ENCODE measurements at regions not wholly inside any gene's neighbourhood (a gene's known extent, or its start where the extent isn't known, plus 50 kb on each side); places are given as distances from the start of the nearest gene placed in this dataset.

DNA sequence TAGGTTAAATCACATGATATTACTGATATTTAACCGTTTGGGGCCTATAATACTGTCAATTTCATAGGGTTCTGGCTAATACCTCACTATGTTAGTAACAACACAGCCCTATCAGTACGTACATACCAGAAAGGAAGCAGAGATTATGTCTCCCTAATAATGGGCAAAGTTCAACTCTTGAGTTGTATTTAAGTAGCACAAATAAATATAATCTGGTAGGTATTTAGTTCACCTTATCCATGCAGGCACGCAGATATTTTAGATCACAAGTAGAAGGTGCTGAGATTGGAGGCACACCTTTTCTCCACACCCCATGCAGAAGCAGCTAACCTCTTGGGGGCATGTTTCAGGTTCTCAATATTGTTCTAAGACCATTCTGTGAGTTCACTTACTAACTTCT, 118.9 kb downstream of the IRS1 start:
- no peak for DNase-seq (ENCODE audit: low read depth in 2 of 3, low spot score in 2 of 3)

DNA sequence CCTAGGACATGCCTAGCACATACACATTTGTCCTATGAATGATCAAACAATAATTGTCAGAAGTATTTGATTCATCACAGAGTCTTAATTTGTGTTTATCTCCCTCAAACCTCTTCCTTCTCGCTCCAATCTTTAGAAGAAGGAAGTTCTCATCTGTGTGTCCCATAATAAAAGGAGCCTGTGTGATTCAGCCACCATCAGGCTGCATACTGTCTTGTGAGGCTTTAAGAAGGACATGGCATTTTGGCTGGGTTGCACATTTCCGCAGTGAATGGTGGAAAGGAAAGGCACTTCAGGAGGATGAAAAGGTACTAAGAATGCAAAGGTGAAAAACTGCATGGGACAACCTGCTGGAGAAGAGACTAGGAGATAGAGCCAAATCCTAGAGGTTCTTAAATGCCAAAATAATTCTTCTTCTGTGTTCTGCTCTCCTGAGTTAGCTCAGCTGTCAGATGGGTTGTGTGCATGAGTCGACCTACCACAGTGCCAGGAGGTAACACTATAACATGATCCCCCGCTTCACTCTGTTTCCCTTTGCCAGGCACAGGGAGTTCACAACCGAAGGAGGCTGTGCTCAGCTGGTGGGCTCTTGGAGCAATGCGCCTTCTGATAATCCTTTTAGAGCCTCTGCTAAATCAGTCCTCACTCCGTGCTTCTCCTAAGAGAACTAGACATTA, 120.1 kb downstream of the IRS1 start:
- no peak for DNase-seq (ENCODE audit: low read depth in 2 of 3, low spot score in 2 of 3)

DNA sequence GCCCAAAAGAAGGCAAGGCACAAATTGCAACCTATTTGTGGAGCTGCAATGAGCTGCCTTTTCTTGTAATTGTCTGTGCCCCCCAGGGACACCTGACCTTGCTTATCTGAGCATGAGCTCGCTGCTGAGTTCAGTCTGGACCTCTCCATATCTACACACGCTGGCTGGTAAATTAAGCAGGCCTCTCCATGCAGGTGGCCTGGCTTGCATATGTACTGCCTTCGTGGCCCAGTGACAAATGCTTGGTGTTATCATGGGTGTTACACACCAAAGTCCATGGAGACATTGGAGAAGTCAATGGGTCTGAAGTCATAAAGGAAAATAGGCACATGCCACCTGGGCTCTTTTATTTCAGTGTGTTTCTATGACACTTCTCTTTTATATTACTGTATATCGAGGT, 121.2 kb downstream of the IRS1 start:
- no peak for DNase-seq (ENCODE audit: low read depth in 2 of 3, low spot score in 2 of 3)

DNA sequence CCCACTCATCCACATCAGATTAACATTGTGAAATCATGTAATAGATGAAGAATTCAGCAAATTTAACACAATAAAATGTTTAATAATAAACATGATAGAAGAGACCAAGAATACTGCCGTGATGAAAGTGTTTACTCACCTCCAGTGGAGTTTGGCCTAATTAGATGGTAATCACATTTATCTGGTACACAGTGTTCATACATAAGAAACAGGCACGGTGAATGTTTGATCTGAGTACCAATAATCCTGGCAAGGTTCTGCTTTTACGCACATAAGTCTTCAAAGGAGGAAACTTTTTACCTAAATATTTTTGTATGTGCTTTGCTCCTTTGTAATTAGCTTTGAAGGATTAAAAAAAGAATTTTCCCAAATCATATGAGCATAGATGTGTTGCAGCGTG, 122.5 kb downstream of the IRS1 start:
- DNase-seq (ENCODE audit: low read depth in 2 of 3, low spot score in 2 of 3) = no peak

DNA sequence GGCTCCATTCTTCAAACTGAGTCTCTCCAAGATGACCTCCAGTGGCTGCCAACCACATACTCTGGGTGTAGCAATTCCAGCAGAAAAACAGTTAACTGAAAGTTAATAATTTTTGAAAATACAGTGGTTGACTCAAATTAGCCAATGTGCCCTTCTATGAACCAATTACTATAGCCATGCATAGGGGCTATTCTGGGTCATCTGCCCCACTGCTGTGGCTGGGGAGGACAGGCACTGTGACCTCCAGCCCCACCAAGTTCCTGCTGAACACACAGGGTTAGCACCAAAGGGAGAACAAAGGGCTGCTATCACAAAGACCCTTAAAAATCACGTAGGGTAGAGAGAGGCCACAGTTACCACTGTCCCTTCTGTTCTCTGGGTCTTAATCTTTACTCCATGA, 123.0 kb downstream of the IRS1 start:
- no peak for DNase-seq (ENCODE audit: low read depth in 2 of 3, low spot score in 2 of 3)

DNA sequence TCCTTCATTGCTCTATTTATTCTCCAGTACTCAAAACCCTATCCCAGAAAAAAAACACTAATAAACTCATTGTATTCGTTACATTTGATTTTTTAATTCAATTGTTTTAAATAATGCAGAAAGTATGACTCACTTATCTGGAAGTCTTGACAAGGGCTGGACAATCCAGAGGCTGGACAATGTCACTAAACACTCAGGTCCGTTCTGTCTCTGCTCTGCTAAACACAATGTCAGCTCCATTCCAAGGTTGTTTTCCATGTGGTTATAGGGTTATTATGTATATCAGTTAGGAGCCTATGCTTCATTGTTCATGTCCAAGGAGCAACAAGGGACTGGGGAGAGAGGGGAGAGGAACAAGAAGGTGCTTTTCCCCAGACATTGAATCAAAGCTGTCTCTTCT, 125.5 kb downstream of the IRS1 start:
- DNase-seq (ENCODE audit: low read depth in 2 of 3, low spot score in 2 of 3) = no peak

DNA sequence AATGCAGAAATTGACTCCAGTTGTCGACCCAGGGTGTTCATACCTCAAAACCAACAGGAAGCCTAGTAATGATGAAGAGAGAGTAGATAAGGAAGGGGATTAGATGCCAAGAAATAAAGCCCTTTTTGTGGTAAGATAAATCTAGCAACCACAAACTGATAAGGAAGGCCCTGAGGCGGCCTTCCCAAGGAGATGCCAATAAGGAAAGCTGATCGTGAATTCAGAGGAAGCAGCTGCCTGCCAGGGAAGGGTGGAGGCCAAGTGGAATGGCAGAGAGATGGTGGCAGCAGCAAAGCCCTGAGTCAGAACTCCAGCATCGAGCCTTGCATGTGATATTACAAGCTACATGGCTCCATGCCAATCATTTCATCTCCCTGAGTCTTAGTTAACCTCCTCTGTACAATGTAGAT, 126.3 kb downstream of the IRS1 start:
- no peak for DNase-seq (ENCODE audit: low read depth in 2 of 3, low spot score in 2 of 3)

DNA sequence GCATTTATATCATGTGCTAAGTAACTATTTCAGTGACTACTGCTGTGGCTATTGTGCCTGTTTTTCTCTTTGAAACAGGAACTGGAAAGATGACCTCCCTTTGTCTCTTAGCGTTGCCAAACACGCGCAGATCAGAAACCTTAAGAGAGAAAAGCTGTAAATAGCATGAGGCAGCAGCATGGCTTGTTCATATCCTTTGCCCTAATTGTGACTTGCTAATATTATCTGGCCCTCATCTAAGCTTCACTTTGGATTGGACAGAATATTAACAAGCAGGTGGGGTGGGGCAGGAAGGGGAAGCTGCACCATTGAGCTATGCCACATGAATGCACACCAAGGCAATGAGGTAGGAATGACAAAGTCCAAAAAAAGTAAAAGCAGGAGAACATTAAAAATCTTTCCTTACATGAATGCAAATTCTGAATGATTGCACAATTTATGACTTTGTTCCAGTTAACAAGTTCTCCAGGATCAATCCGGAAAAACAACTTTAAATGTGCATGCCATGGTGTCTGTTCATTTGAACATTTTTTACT, 128.4 kb downstream of the IRS1 start:
- no peak for DNase-seq (ENCODE audit: low read depth in 2 of 3, low spot score in 2 of 3)

DNA sequence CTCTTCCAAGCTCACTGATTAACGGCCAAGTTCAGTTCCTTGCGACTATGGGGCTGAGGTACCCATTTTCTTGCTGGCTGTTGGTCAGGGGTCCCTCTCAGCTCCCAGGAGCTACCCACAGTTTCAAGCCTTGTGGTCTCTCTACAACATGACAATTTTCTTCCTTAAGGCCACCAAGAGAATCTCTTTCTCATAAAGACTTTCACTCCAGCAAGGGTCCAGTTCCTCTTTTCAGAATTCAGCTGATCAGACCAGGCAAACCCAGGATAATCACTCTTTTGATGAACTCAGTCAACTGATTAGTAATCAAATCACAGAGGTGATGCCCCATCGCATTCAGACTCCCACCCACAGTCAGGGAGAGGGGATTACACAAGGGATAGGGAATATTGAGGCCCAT, 129.7 kb downstream of the IRS1 start:
- no peak for DNase-seq (ENCODE audit: low read depth in 2 of 3, low spot score in 2 of 3)

DNA sequence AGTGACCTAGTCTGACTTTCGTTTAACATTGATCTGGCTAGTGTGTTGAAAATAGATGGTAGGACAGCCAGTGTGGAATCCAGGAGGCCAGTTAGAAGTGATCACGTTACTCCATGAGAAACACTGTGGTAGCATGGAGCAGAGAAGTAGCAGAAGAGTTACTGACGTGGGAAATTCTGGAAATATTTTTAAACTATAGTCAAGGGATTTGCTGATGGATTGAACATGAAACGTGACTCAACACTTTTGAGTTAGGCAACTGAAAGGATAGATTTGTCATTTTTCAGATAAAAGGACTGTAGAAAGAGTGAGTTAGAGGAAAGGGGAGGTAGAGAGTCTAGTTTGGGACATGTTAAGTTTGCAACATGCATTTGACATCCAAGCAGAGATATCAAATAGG, 130.4 kb downstream of the IRS1 start:
- no peak for DNase-seq (ENCODE audit: low read depth in 2 of 3, low spot score in 2 of 3)

DNA sequence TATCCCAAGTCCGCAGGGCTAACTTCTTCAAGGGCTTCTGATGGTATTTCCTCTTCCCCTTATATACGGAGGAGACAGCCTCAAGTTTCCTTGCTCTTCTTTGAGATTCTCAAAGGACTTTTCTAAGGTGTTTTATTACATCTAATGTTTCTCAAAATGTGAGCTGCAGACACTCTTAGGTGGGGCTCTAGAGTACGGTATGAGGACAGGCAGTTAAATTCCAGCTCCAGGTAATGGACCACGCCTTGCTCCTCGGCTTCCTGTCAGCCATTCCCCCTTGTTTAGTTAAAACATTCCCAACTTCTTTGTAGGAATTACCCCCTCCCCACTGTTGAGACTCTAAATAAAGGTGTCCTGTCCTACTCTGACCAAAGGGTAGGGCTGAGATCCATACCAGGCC, 131.9 kb downstream of the IRS1 start:
- no peak for DNase-seq (ENCODE audit: low read depth in 2 of 3, low spot score in 2 of 3)

DNA sequence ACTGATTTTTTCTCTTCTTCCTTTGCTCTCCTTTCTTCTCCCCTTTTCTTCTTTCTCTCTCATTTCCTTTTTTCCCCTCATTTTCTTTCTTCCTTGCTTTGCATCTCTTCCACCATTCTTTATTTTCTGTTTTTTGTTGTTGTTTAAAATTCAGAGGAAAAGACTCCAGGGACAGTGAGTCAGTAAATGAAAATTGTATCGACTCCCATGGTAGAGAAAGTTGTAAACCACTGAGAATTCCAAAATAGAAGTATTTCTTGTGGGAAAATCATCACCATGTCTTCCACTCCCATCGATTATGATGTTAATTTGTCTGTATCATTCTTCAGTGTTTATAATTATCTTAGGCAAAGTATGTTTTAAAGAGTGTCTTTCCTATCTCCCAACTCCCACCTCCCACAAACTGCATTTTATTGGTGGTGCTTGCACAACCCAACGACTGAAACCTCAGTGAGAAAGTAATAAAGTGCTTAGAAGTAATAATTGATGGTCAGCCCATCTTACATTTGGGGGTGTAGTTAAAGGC, 134.3 kb downstream of the IRS1 start:
- DNase-seq (ENCODE audit: low read depth in 2 of 3, low spot score in 2 of 3) = no peak

DNA sequence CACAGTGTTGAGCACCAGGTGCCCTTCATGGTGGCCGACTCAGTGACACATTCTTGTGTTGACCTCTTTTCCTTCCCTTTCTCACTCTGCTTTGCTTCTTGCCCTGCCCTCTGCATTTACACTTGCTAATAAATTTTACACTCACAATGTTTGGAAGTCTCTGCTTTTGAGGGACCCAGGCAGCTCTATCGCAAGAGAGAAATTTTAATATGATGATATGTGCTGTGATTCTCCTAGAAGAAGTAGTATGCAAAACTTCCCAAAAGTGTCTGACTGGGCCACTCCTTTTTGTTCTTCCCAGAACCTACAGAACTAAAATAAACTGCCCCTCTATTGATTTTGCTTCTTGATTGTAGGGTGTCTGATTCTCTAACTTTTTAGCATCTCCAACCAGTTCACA, 135.0 kb downstream of the IRS1 start:
- DNase-seq (ENCODE audit: low read depth in 2 of 3, low spot score in 2 of 3) = no peak

DNA sequence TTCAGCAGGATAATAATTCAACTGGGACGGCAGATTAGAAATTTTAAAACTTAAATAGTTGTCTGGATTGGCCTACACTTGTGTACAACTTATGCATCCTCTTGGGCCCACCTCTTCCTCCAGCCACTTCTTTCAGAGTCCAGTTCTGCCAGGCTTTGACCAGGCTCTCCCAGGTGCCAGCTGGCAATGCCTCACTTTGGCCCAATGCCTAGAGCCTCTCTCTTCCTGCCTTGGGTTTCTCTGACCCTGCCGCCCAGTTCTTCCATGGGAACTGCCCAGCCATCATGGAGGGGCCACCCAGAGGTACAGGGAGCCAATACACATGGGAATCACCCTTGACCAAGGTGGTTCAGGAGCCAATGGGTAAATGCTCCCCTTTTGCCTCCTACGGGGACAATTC, 135.5 kb downstream of the IRS1 start:
- DNase-seq (ENCODE audit: low read depth in 2 of 3, low spot score in 2 of 3) = no peak

DNA sequence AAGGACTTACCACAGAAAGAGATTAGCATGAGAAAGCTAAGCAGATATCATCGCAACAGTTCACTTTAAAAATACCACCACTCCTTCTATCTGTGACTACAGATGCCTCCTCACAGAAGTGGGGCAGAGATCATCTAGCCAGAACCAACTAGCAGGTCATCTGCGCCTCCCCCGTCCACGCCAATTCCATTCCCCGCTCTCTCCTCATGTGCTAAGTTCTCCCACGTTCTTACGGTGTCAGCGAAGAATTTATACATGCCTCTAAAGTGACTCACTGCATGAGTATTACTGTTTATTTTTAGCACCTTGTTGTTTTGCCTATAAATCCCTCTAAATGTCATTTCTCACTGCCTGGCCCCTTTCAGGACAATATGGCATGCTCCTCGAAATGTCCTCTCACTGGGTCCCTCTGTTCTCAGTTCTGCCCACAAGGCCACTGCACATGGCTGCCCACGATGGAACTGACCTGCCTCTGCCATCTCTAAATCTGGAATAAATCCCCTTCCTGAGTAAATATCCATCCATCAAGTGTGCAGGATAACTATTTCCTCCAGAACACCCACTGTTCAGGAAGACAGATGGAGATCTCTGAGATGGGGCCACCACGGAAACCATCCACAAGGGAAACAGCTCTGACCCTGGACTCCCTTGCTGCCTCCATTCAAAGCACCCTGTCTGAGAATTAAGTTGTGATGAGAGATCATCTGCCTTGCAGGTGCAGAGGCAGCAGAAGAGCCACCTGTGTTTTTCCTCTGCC, 137.7 kb downstream of the IRS1 start:
- no peak for DNase-seq (ENCODE audit: low read depth in 2 of 3, low spot score in 2 of 3)

DNA sequence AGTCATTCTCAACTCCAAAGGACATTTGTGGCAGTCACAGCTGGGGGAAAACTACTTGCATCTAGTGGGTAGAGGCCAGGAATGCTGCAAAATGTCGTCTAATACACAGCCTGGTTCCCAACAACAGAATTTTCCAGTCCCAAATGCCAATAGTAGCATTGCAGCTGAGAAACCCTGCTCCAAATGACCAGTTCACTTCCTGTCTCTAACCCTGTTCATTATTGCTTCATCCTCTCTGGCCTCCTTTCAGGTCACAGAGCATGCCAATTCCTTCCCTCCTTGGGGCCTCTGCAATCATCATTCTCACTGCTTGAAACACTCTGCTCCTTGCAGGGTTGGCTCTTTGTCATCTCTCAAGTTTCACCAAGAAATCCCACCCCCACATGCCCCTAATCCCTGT, 139.1 kb downstream of the IRS1 start:
- no peak for DNase-seq (ENCODE audit: low read depth in 2 of 3, low spot score in 2 of 3)

DNA sequence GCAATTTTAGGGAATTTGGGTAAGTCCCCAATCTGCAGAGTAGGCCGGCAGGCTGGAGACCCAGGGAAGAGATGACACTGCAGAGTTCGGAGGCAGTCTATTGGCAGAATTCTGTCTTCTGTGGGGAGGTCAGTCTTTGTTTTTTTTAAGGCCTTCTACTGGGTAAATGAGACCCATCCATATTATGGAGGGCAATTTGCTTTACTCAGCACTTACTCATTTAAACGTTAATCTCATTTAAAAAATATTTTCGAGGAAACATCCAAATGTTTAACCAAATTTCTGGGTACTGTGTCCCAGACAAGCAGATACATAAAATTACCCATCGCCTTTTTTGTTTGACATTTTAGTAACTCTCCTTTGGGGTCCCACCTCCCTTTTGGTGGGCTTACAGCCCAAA, 139.5 kb downstream of the IRS1 start:
- no peak for DNase-seq (ENCODE audit: low read depth in 2 of 3, low spot score in 2 of 3)

DNA sequence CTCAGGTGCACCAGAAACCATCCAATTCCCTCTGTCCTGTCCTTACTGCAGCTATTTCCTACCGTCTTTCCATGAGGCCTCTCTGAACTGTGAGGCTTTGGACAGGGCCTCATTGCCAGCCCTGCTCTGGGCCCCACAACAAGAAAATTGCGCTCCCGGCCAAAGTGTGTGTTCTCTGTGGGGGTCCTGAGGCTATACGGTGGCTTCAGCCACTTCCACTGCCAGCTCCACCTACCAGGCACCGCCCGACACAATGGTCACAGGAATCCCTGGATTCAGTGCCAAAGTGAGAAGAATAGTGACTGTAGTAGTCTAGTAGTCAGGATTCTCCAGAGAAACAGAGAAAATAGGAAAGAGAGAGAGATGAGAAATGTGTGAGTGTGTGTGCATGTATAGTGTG, 140.2 kb downstream of the IRS1 start:
- DNase-seq (ENCODE audit: low read depth in 2 of 3, low spot score in 2 of 3) = no peak

DNA sequence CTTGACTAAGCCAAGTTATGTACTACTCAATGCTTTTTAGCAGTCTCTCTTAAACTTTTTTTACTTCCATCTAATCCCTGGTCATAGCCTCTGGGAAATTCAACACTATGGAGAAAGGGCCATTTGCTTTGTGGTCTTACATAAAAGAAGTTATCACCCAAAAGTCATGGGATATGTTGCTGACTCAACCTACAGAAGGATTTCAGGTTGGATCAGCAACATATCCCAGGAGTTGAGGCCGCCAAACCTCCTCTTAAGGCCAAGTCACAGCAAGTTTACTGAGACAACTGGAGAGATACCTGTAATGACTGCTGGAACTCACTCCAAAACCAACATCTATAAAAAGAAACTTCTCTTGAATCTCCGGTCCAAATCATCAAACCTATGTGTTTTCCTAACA, 141.1 kb downstream of the IRS1 start:
- no peak for DNase-seq (ENCODE audit: low read depth in 2 of 3, low spot score in 2 of 3)

DNA sequence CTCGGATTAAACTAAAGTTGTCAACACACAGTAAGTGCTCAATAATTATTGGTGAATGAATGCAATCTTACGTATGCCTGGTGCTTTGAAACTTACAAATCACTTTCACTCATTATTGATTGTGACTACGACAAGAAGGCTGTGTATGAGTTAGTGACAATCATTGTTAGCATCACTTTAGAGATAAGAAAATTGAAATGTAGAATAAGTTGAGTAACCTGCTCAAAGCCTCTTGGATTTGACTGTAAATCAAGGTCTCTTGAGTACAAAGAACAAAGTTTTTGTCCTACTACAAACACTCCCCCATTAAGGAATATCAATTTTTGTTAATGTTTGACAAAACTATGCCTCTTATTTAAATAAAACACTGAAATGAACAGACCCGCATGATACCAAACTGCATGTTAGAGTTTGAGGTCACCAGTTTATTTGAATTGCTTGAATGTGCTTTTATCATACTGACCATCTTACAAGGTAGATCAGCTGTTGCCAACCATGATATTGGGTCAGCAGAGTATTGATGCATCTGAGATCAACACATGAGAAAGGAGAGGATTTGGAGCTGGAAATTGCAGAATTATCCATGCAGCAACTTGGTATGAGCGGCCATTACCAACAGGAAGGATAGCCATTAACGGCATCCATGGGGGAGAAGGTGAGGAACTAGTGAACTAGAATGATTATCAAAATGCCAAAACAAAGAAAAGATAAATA, 142.1 kb downstream of the IRS1 start:
- DNase-seq (ENCODE audit: low read depth in 2 of 3, low spot score in 2 of 3) = no peak

DNA sequence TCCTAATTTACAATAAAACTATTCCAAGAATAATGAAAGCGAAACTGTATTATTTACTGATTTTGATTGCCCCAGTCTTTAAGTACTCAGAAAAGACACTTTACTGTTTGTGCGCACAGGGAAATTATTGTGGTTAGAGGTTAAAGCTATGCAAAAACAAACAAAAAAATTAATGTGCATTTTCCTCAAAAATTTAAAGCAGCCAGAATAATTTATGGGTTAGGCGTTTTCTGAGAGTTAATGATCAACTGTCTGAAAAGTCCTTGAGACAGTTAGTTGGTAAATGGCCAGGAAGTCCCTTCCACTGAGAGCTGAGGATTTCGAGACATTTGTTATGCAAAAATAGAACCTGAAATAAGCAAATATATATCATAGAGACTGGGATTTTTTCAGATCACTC, 143.3 kb downstream of the IRS1 start:
- no peak for DNase-seq (ENCODE audit: low read depth in 2 of 3, low spot score in 2 of 3)

DNA sequence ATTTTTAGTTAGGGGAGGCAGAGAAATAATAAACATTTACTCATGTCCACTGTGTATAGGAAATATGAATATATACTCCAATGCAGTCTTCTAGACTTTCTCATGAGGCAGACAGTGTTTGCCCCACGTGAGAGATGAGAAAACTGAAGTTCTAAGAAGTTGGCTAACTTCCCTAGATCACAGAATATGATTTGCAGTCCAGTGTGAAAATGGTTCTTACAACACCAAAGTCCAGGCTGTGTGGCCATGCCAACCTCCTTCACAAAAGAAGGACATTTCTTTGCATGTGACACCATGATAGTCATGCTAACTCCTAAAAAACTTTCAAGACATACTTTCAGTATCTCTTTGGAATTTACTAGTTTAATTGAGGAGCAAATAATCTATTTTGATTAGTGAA, 143.7 kb downstream of the IRS1 start:
- DNase-seq (ENCODE audit: low read depth in 2 of 3, low spot score in 2 of 3) = no peak
